HepG2 (cell line): ENCODE measurements at regions not wholly inside any gene's neighbourhood (a gene's known extent, or its start where the extent isn't known, plus 50 kb on each side); places are given as distances from the start of the nearest gene placed in this dataset.

Experiments
- ATAC-seq: fragments of 200-7000 bp; cut with Tn5 transposase; 3 replicates; pipeline ENCODE4 v1.9.1; 2020; ENCODE audit warnings: mild to moderate bottlenecking, moderate library complexity
- BruUV-seq: library from RNA; stranded (reverse); fragments of 400-500 nt; replicated peaks from 2 replicates; lab custom pipeline; 2021; lab: Mats Ljungman, UMichigan
- CTCF ChIA-PET: fragments of 300-600 bp; formaldehyde crosslinking; extraction: SDS; loops from one replicate; lab custom pipeline; 2021; ENCODE audit warnings: low total read pairs, inconsistent platforms, low intra/inter-chr PET ratio; lab: Yijun Ruan, JAX
- POLR2A ChIA-PET: fragments of 350-600 bp; sonication (Branson Sonifier 250); formaldehyde crosslinking; loops from one replicate; lab custom pipeline; 2020; ENCODE audit warnings: antibody characterized with exemption, inconsistent platforms; lab: Yijun Ruan, JAX
- DNase-seq: peaks from one replicate; pipeline ENCODE4 v3.0.0-alpha.2; 2015; ENCODE audit warnings: low spot score
- FAIRE-seq: peaks from 3 replicates; lab custom pipeline; 2011; peaks lifted over from hg19 to GRCh38; lab: Jason Lieb, UNC
- H2AFZ ChIP-seq: one replicate; pipeline ENCODE4 v1.6.1; 2011; ENCODE audit warnings: low read length, inconsistent platforms
- H3K27ac ChIP-seq: fragments of 300-600 bp; 3 replicates; pipeline ENCODE4 v1.8.0; 2011; ENCODE audit warnings: mixed run types, mild to moderate bottlenecking, mixed read lengths, low read length, inconsistent platforms; ENCODE audit not compliant: insufficient read depth; ENCODE audit errors: extremely low read length
- H3K27me3 ChIP-seq, 2 experiments: fragments of 200-600 bp in 1 of 2; 2 replicates in 1 of 2; 3 replicates in 1 of 2; pipeline versions ENCODE4 v1.6.0 to v1.8.0; 2011; ENCODE audit warnings: low read length in 2 of 2, mild to moderate bottlenecking in 2 of 2, moderate library complexity in 2 of 2, inconsistent platforms in 1 of 2; ENCODE audit not compliant: insufficient read depth in 2 of 2, control insufficient read depth in 1 of 2
- H3K36me3 ChIP-seq, 2 experiments: fragments of 200-600 bp in 1 of 2; replicated peaks in 1 of 2; 2 replicates in 1 of 2; 3 replicates in 1 of 2; pipeline versions ENCODE4 v1.5.1 to v1.8.0; 2011; ENCODE audit warnings: low read length in 2 of 2, inconsistent platforms in 1 of 2; ENCODE audit not compliant: insufficient read depth in 2 of 2, control insufficient read depth in 1 of 2
- H3K4me1 ChIP-seq: 2 replicates; pipeline ENCODE4 v1.5.1; 2012; ENCODE audit warnings: low read length, inconsistent platforms; ENCODE audit not compliant: insufficient read depth
- H3K4me2 ChIP-seq: 2 replicates; pipeline ENCODE4 v1.6.0; 2011; ENCODE audit warnings: low read depth, low read length, inconsistent platforms
- H3K4me3 ChIP-seq, 3 experiments: fragments of 200-600 bp in 1 of 3; sonication (generic), shearing (Covaris generic) in 1 of 3; replicated peaks in 1 of 3; 2 replicates each; pipeline ENCODE4 v1.5.1; 2011 to 2016; ENCODE audit warnings: low read length in 3 of 3, inconsistent platforms in 2 of 3, low read depth in 2 of 3, mild to moderate bottlenecking in 2 of 3, control low read depth in 1 of 3, mixed read lengths in 1 of 3; ENCODE audit not compliant: insufficient read depth in 1 of 3
- H3K79me2 ChIP-seq: one replicate; pipeline ENCODE4 v1.6.1; 2011; ENCODE audit warnings: low read length, inconsistent platforms; ENCODE audit not compliant: insufficient read depth
- H3K9ac ChIP-seq: 2 replicates; pipeline ENCODE4 v1.6.0; 2011; ENCODE audit warnings: mild to moderate bottlenecking, low read depth, low read length, inconsistent platforms; ENCODE audit not compliant: insufficient read depth
- H3K9me3 ChIP-seq: 2 replicates; pipeline ENCODE4 v1.5.1; 2012; ENCODE audit warnings: mild to moderate bottlenecking, low read length
- H4K20me1 ChIP-seq: 2 replicates; pipeline ENCODE4 v1.6.0; 2011; ENCODE audit warnings: inconsistent platforms, mild to moderate bottlenecking, low read length, moderate library complexity; ENCODE audit not compliant: insufficient read depth
- EED ChIP-seq: sonication (generic); formaldehyde crosslinking; IDR thresholded peaks from 2 replicates; pipeline ENCODE4 v1.5.0; 2020; ENCODE audit warnings: mild to moderate bottlenecking, missing genetic modification reagents
- FOXP4 ChIP-seq: sonication (generic); formaldehyde crosslinking; IDR thresholded peaks from 2 replicates; pipeline ENCODE4 v1.4.0; 2020; ENCODE audit warnings: missing genetic modification reagents
- HOXA3 ChIP-seq: sonication (generic); formaldehyde crosslinking; IDR thresholded peaks from 2 replicates; pipeline ENCODE4 v1.5.0; 2020; ENCODE audit warnings: missing genetic modification reagents
- KLF9 ChIP-seq: IDR thresholded peaks from 2 replicates; pipeline ENCODE4 v1.6.1; 2016; ENCODE audit warnings: low read depth
- RBFOX2 ChIP-seq: fragments of 200-400 bp; formaldehyde crosslinking; IDR thresholded peaks from 2 replicates; pipeline ENCODE4 v1.6.1; 2017; ENCODE audit warnings: low read depth, mild to moderate bottlenecking, low read length
- SP4 ChIP-seq: sonication (generic); formaldehyde crosslinking; IDR thresholded peaks from 2 replicates; pipeline ENCODE4 v1.8.1; 2023; ENCODE audit warnings: mild to moderate bottlenecking, missing genetic modification reagents
- WGBS: methylation state at CpG from one replicate; pipeline ENCODE4 v1.1.6; 2017; ENCODE audit warnings: low lambda C conversion rate; 5-methylcytosine and 5-hydroxymethylcytosine counted together
- in situ Hi-C: cut with HindIII; loops from 2 replicates; pipeline ENCODE4 v1.10.0; 2017; ENCODE audit warnings: low pct_unique_long_range_greater_than_20kb; ENCODE audit not compliant: extremely low pct_ligation_motif_present
- intact Hi-C: fragments of 100-400 bp; cut with micrococcal nuclease; formaldehyde crosslinking; loops from one replicate; pipeline ENCODE4 v1.10.0; 2022; ENCODE audit not compliant: unreplicated experiment
- TF ChIP-seq, protein P1 (sequence below): sonication (generic); formaldehyde crosslinking; IDR thresholded peaks from 2 replicates; pipeline ENCODE4 v1.4.0; 2020; ENCODE audit warnings: mild to moderate bottlenecking, missing genetic modification reagents
- TF ChIP-seq, protein P2 (sequence below): sonication (generic); formaldehyde crosslinking; IDR thresholded peaks from 2 replicates; pipeline ENCODE4 v1.4.0; 2020; ENCODE audit warnings: low read depth, missing genetic modification reagents

GRCh38 chr11:98411777-98412176, 609.0 kb upstream of the CNTN5 start:
- ATAC-seq (no peak), FAIRE-seq (no peak)
- BruUV-seq = no TSS peak

More at GRCh38 chr11:98411777-98412176, 609.0 kb upstream of the CNTN5 start:
- no peaks in the 10 kb centered on the region for H3K27me3 ChIP-seq
- ChIA-PET CTCF (no interaction called here), POLR2A (no interaction called here)
- H3K4me3 ChIP-seq = no peak overlapping the region
- H3K27ac ChIP-seq = no peak overlapping the region
- intact Hi-C loops (no loop called here), in situ Hi-C loops (no loop called here)
- no peak for TF ChIP-seq RBFOX2
- TF ChIP-seq HOXA3 (CRISPR knock-in tag) = no peak
- no peak for TF ChIP-seq EED (CRISPR knock-in tag)
- no peak for TF ChIP-seq KLF9 (CRISPR knock-in tag)
- TF ChIP-seq, protein P1, sequence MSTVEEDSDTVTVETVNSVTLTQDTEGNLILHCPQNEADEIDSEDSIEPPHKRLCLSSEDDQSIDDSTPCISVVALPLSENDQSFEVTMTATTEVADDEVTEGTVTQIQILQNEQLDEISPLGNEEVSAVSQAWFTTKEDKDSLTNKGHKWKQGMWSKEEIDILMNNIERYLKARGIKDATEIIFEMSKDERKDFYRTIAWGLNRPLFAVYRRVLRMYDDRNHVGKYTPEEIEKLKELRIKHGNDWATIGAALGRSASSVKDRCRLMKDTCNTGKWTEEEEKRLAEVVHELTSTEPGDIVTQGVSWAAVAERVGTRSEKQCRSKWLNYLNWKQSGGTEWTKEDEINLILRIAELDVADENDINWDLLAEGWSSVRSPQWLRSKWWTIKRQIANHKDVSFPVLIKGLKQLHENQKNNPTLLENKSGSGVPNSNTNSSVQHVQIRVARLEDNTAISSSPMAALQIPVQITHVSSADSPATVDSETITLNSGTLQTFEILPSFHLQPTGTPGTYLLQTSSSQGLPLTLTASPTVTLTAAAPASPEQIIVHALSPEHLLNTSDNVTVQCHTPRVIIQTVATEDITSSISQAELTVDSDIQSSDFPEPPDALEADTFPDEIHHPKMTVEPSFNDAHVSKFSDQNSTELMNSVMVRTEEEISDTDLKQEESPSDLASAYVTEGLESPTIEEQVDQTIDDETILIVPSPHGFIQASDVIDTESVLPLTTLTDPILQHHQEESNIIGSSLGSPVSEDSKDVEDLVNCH (CRISPR knock-in tag) = no peak
- TF ChIP-seq, protein P2, sequence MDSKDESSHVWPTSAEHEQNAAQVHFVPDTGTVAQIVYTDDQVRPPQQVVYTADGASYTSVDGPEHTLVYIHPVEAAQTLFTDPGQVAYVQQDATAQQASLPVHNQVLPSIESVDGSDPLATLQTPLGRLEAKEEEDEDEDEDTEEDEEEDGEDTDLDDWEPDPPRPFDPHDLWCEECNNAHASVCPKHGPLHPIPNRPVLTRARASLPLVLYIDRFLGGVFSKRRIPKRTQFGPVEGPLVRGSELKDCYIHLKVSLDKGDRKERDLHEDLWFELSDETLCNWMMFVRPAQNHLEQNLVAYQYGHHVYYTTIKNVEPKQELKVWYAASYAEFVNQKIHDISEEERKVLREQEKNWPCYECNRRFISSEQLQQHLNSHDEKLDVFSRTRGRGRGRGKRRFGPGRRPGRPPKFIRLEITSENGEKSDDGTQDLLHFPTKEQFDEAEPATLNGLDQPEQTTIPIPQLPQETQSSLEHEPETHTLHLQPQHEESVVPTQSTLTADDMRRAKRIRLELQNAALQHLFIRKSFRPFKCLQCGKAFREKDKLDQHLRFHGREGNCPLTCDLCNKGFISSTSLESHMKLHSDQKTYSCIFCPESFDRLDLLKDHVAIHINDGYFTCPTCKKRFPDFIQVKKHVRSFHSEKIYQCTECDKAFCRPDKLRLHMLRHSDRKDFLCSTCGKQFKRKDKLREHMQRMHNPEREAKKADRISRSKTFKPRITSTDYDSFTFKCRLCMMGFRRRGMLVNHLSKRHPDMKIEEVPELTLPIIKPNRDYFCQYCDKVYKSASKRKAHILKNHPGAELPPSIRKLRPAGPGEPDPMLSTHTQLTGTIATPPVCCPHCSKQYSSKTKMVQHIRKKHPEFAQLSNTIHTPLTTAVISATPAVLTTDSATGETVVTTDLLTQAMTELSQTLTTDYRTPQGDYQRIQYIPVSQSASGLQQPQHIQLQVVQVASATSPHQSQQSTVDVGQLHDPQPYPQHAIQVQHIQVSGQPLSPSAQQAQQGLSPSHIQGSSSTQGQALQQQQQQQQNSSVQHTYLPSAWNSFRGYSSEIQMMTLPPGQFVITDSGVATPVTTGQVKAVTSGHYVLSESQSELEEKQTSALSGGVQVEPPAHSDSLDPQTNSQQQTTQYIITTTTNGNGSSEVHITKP = no peak
- no peak for TF ChIP-seq SP4 (CRISPR knock-in tag)
- no peak for TF ChIP-seq FOXP4 (CRISPR knock-in tag)
- no peak overlapping the region for H3K4me2 ChIP-seq
- no peak overlapping the region for H3K9ac ChIP-seq
- H3K79me2 ChIP-seq = no peaks in the 10 kb centered on the region
- no peaks in the 10 kb centered on the region for H3K4me1 ChIP-seq
- 40% methylated on average over 3 of the region's 3 CpGs for WGBS
- no peak for DNase-seq
- H2AFZ ChIP-seq = no peak overlapping the region
- H4K20me1 ChIP-seq = no peaks in the 10 kb centered on the region
- H3K36me3 ChIP-seq = no peaks in the 10 kb centered on the region
- no peaks in the 10 kb centered on the region for H3K9me3 ChIP-seq
